SK-N-SH (cell line): ENCODE measurements at regions not wholly inside any gene's neighbourhood (a gene's known extent, or its start where the extent isn't known, plus 50 kb on each side); places are given as distances from the start of the nearest gene placed in this dataset.

Source experiments
- CTCF ChIP-seq: fragments of 200-600 bp; sonication (generic); IDR thresholded peaks from 2 replicates; pipeline ENCODE4 v1.6.1; 2017; ENCODE audit warnings: antibody characterized with exemption, mild to moderate bottlenecking, moderate library complexity
- EP300 ChIP-seq, 2 experiments: IDR thresholded peaks; 2 replicates each; pipeline versions ENCODE4 v1.4.0 to v1.6.1; 2012; ENCODE audit warnings: borderline replicate concordance in 1 of 2, low read depth in 1 of 2, low read length in 1 of 2
- EZH2phosphoT487 ChIP-seq: fragments of 200-600 bp; sonication (generic); IDR thresholded peaks from 2 replicates; pipeline ENCODE4 v1.6.1; 2017; ENCODE audit warnings: low read depth, mixed run types, mild to moderate bottlenecking, antibody characterized with exemption, moderate library complexity, borderline replicate concordance
- MAX ChIP-seq: IDR thresholded peaks from 2 replicates; pipeline ENCODE4 v1.4.0; 2012; ENCODE audit warnings: low read depth
- MXI1 ChIP-seq: IDR thresholded peaks from 2 replicates; pipeline ENCODE4 v1.6.1; 2012; ENCODE audit warnings: mild to moderate bottlenecking, low read depth, low read length, improper control_type of control experiment
- RAD21 ChIP-seq: IDR thresholded peaks from 2 replicates; pipeline ENCODE4 v1.6.1; 2012; ENCODE audit warnings: mild to moderate bottlenecking, low read length
- RFX5 ChIP-seq: IDR thresholded peaks from 2 replicates; pipeline ENCODE4 v1.6.1; 2012; ENCODE audit warnings: mild to moderate bottlenecking, improper control_type of control experiment, low read length
- SIN3A ChIP-seq: IDR thresholded peaks from 2 replicates; pipeline ENCODE4 v1.6.1; 2012; ENCODE audit warnings: low read depth, mild to moderate bottlenecking, low read length, moderate library complexity, borderline replicate concordance

GRCh38 chr1:70809069-70809468, 238.5 kb downstream of the PTGER3 start:
- TF ChIP-seq MXI1 (no peak), MAX (no peak), EZH2phosphoT487 (no peak), CTCF (no peak), RFX5 (no peak), EP300 (IDR thresholded peaks at IDR 0.05; ENCODE audit: borderline replicate concordance in 1 of 2, low read depth in 1 of 2, low read length in 1 of 2) (no peak), RAD21 (no peak), SIN3A (no peak)
